Upper lobe of right lung (tissue), 1 donor: ENCODE measurements at regions not wholly inside any gene's neighbourhood (a gene's known extent, or its start where the extent isn't known, plus 50 kb on each side); places are given as distances from the start of the nearest gene placed in this dataset.

Source experiments
- ATAC-seq: fragments of 200-7000 bp; cut with Tn5 transposase; one replicate; pipeline ENCODE4 v1.9.1; 2020; ENCODE audit warnings: mild to moderate bottlenecking, moderate library complexity
- DNase-seq: peaks from one replicate; pipeline ENCODE4 v3.0.0-alpha.2; 2020
- H3K27ac ChIP-seq: fragments of 200-600 bp; one replicate; pipeline ENCODE4 v1.8.0; 2022
- H3K27me3 ChIP-seq: fragments of 200-600 bp; one replicate; pipeline ENCODE4 v1.8.0; 2022; ENCODE audit warnings: mild to moderate bottlenecking
- H3K36me3 ChIP-seq: fragments of 200-600 bp; one replicate; pipeline ENCODE4 v1.8.0; 2022
- H3K4me1 ChIP-seq: fragments of 200-600 bp; one replicate; pipeline ENCODE4 v1.8.0; 2022
- H3K4me3 ChIP-seq: fragments of 200-600 bp; one replicate; pipeline ENCODE4 v1.8.0; 2022; ENCODE audit warnings: mild to moderate bottlenecking
- H3K9me3 ChIP-seq: fragments of 200-600 bp; one replicate; pipeline ENCODE4 v1.8.0; 2022
- intact Hi-C: fragments of 100-400 bp; cut with DNase I; formaldehyde crosslinking; loops from one replicate; pipeline ENCODE4 v1.11.0; 2022
- TF ChIP-seq, protein P1 (sequence below): fragments of 200-600 bp; IDR thresholded peaks from one replicate; pipeline ENCODE4 v1.8.0; 2022; ENCODE audit warnings: antibody characterized with exemption
- donor health status: DM: no; HTN: yes; CAD: no; lungs with severe emphysema.

DNA sequence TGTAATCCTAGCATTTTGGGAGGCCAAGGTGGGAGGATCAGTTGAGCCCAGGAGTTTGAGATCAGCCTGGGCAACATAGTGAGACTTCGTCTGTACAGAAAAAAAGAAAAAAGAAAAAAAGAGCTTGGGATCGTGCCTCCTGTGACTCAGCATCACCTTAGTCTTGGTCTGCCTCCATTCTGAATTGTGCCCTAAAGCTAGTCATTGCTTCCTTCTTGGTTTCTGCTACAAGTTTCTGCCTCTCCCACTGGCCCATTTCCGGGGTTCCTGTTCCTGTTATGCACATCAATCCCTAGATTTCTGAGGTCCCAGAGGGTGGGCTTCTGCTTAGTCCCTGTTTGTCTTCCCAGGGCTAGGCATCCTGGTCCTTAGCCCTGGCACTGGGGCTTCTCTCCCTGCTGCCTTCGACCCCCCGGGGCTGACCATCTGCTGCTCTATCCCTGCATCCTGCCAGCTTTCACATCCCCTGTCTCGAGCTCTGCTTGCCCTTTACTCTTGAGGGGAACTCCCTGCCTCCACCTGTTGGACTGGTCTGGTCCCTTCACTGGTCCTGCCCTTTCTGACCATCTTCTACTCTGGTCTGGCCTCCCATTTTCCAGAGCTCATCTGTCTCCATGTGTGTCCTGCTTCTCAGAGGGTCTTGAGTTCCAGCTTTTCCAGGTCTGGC lies 77.5 kb upstream of the ESR1 start:
- intact Hi-C loops = no loop called here
- Histone ChIP-seq H3K36me3 (no peaks in the 10 kb centered on the region), H3K9me3 (peaks cover 6% of the 10 kb centered on the region), H3K27me3 (no peaks in the 10 kb centered on the region), H3K27ac (no peak overlapping the region), H3K4me1 (no peaks in the 10 kb centered on the region), H3K4me3 (no peak overlapping the region)
- TF ChIP-seq, protein P1, sequence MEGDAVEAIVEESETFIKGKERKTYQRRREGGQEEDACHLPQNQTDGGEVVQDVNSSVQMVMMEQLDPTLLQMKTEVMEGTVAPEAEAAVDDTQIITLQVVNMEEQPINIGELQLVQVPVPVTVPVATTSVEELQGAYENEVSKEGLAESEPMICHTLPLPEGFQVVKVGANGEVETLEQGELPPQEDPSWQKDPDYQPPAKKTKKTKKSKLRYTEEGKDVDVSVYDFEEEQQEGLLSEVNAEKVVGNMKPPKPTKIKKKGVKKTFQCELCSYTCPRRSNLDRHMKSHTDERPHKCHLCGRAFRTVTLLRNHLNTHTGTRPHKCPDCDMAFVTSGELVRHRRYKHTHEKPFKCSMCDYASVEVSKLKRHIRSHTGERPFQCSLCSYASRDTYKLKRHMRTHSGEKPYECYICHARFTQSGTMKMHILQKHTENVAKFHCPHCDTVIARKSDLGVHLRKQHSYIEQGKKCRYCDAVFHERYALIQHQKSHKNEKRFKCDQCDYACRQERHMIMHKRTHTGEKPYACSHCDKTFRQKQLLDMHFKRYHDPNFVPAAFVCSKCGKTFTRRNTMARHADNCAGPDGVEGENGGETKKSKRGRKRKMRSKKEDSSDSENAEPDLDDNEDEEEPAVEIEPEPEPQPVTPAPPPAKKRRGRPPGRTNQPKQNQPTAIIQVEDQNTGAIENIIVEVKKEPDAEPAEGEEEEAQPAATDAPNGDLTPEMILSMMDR = no peak
- DNase-seq (no peak), ATAC-seq (no peak)

GRCh38 chr6:151730496-151730870 lies 77.0 kb upstream of the ESR1 start:
- TF ChIP-seq, protein P1 = no peak
- no peak for DNase-seq
- no peak overlapping the region for H3K27ac ChIP-seq
- H3K27me3 ChIP-seq = no peaks in the 10 kb centered on the region
- no peak for ATAC-seq
- H3K4me3 ChIP-seq = no peak overlapping the region
- peaks cover 6% of the 10 kb centered on the region for H3K9me3 ChIP-seq
- no peaks in the 10 kb centered on the region for H3K36me3 ChIP-seq
- intact Hi-C loops = no loop called here
- H3K4me1 ChIP-seq = no peaks in the 10 kb centered on the region

DNA sequence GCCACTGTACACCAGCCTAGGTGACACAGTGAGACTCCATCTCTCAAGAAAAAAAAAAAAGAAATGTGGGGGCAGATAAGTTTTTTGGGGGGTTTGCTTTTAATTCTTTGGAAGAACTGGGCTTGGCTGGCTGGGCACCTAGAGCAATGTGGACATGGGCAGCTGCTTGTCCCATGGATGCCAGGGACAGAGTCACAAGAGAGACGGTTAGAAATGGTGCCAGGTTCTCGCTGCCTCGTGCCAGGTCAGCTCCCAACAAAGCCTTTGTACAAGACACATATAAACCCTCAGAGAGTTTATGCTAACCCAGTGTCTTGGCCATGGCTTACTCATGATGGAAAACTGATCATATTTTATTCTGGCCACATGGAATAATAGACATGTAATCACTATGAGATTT lies 76.2 kb upstream of the ESR1 start:
- DNase-seq = no peak
- Histone ChIP-seq H3K9me3 (peaks cover 6% of the 10 kb centered on the region), H3K36me3 (no peaks in the 10 kb centered on the region), H3K4me3 (no peak overlapping the region), H3K27ac (no peak overlapping the region), H3K4me1 (no peaks in the 10 kb centered on the region), H3K27me3 (no peaks in the 10 kb centered on the region)
- TF ChIP-seq, protein P1 = no peak
- no peak for ATAC-seq
- intact Hi-C loops = no loop called here

- intact Hi-C loops = no loop called here
Observed at GRCh38 chr6:151733680-151734320, 73.7 kb upstream of the ESR1 start.

DNA sequence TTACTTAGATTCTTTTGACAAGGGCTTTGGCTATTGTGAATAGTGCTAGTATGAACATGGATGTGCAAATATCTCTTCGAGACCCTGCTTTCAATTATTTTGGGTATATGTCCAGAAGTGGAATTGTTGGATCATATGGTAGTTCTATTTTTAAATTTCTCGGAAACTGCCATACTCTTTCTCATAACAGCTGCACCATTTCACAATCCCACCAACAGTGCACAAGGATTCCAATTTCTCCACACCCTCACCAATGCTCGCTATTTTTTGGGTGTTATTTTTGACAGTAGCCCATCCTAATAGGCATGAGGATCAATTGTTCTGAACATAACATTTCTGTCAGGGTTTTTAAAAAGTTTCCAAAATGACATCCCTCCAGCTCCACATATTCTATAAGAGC lies 69.2 kb upstream of the ESR1 start:
- Histone ChIP-seq H3K4me1 (no peaks in the 10 kb centered on the region), H3K27ac (no peak overlapping the region)

More at GRCh38 chr6:151733680-151734320, 73.7 kb upstream of the ESR1 start:
- Histone ChIP-seq H3K36me3 (no peaks in the 10 kb centered on the region), H3K4me3 (no peak overlapping the region), H3K27me3 (no peaks in the 10 kb centered on the region), H3K27ac (no peak overlapping the region), H3K4me1 (no peaks in the 10 kb centered on the region), H3K9me3 (peaks cover 6% of the 10 kb centered on the region)
- ATAC-seq (no peak), DNase-seq (no peak)
- TF ChIP-seq, protein P1 = no peak

More for the DNA sequence above, 69.2 kb upstream of the ESR1 start:
- no peaks in the 10 kb centered on the region for H3K27me3 ChIP-seq
- TF ChIP-seq, protein P1 = no peak
- H3K36me3 ChIP-seq = no peaks in the 10 kb centered on the region
- intact Hi-C loops = no loop called here
- no peak for ATAC-seq
- H3K4me3 ChIP-seq = no peak overlapping the region
- H3K9me3 ChIP-seq = no peaks in the 10 kb centered on the region
- DNase-seq = no peak
